HEK293T (cell line): ENCODE measurements at regions not wholly inside any gene's neighbourhood (a gene's known extent, or its start where the extent isn't known, plus 50 kb on each side); places are given as distances from the start of the nearest gene placed in this dataset.

ENCODE experiments used
- ARNT ChIP-seq: fragments of 450-650 bp; IDR thresholded peaks from 2 replicates; pipeline ENCODE4 v1.6.1; 2017; ENCODE audit warnings: mild to moderate bottlenecking
- CTBP1 ChIP-seq: fragments of 450-650 bp; IDR thresholded peaks from 2 replicates; pipeline ENCODE4 v1.6.1; 2016; ENCODE audit warnings: borderline replicate concordance
- ELF4 ChIP-seq: fragments of 450-650 bp; IDR thresholded peaks from 2 replicates; pipeline ENCODE4 v1.6.1; 2017; ENCODE audit warnings: antibody characterized with exemption
- FOXA1 ChIP-seq: fragments of 450-650 bp; IDR thresholded peaks from 2 replicates; pipeline ENCODE4 v1.6.1; 2016; ENCODE audit warnings: mild to moderate bottlenecking
- FOXM1 ChIP-seq: fragments of 450-650 bp; IDR thresholded peaks from 2 replicates; pipeline ENCODE4 v1.6.1; 2017; ENCODE audit warnings: mild to moderate bottlenecking, borderline replicate concordance
- SP1 ChIP-seq: fragments of 450-650 bp; IDR thresholded peaks from 2 replicates; pipeline ENCODE4 v1.6.1; 2017
- ZNF384 ChIP-seq: fragments of 450-650 bp; IDR thresholded peaks from 2 replicates; pipeline ENCODE4 v1.6.1; 2016
- TF ChIP-seq, protein P1 (sequence below): fragments of 450-650 bp; IDR thresholded peaks from 2 replicates; pipeline ENCODE4 v1.6.1; 2016

- TF ChIP-seq FOXM1 (no peak), FOXA1 (no peak), ZNF384 (no peak), SP1 (no peak), ELF4 (no peak), ARNT (no peak), CTBP1 (no peak)
- TF ChIP-seq, protein P1, sequence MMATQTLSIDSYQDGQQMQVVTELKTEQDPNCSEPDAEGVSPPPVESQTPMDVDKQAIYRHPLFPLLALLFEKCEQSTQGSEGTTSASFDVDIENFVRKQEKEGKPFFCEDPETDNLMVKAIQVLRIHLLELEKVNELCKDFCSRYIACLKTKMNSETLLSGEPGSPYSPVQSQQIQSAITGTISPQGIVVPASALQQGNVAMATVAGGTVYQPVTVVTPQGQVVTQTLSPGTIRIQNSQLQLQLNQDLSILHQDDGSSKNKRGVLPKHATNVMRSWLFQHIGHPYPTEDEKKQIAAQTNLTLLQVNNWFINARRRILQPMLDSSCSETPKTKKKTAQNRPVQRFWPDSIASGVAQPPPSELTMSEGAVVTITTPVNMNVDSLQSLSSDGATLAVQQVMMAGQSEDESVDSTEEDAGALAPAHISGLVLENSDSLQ, result no peak
Observed at GRCh38 chr7:106420736-106421135, 136.0 kb upstream of the NAMPT start.
